OCI-LY7 (cell line): ENCODE measurements at regions not wholly inside any gene's neighbourhood (a gene's known extent, or its start where the extent isn't known, plus 50 kb on each side); places are given as distances from the start of the nearest gene placed in this dataset.

Experiments used
- BruUV-seq: library from RNA; stranded (reverse); fragments of 400-500 nt; replicated peaks from 2 replicates; lab custom pipeline; 2021; lab: Mats Ljungman, UMichigan
- CTCF ChIA-PET: fragments of 300-600 bp; sonication (Branson Sonifier 250); formaldehyde crosslinking; loops from one replicate; lab custom pipeline; 2022; ENCODE audit warnings: antibody characterized with exemption; ENCODE audit not compliant: unreplicated experiment; lab: Charles Lee
- POLR2A ChIA-PET: fragments of 300-600 bp; sonication (Branson Sonifier 250); formaldehyde crosslinking; loops from one replicate; lab custom pipeline; 2022; ENCODE audit warnings: antibody characterized with exemption; lab: Charles Lee
- DNase-seq: peaks from one replicate; pipeline ENCODE4 v3.0.0-alpha.2; 2015; ENCODE audit warnings: low spot score
- H2AFZ ChIP-seq: fragments of 200-600 bp; sonication (generic), shearing (Covaris generic); 2 replicates; pipeline ENCODE4 v1.6.1; 2014; ENCODE audit warnings: mild to moderate bottlenecking, antibody characterized with exemption, low read length, moderate library complexity
- H3K27ac ChIP-seq: fragments of 200-600 bp; sonication (generic); 2 replicates; pipeline ENCODE4 v1.5.1; 2014; ENCODE audit warnings: mixed run types, low read depth, mild to moderate bottlenecking, moderate library complexity, low read length, inconsistent platforms; ENCODE audit not compliant: poor library complexity, severe bottlenecking
- H3K36me3 ChIP-seq: fragments of 200-600 bp; sonication (generic); 2 replicates; pipeline ENCODE4 v1.6.1; 2014; ENCODE audit warnings: mild to moderate bottlenecking, antibody characterized with exemption, low read length, moderate library complexity, mixed read lengths; ENCODE audit not compliant: insufficient read depth
- H3K4me1 ChIP-seq: fragments of 200-600 bp; sonication (generic); 2 replicates; pipeline ENCODE4 v1.5.1; 2014; ENCODE audit warnings: mild to moderate bottlenecking, low read length; ENCODE audit not compliant: insufficient read depth, poor library complexity, severe bottlenecking
- H3K4me2 ChIP-seq: fragments of 200-600 bp; sonication (generic); 2 replicates; pipeline ENCODE4 v1.6.1; 2014; ENCODE audit warnings: mild to moderate bottlenecking, low read length
- H3K4me3 ChIP-seq: fragments of 200-600 bp; sonication (generic); 2 replicates; pipeline ENCODE4 v1.5.1; 2014; ENCODE audit warnings: mild to moderate bottlenecking, low read depth, low read length; ENCODE audit not compliant: poor library complexity, severe bottlenecking
- H3K79me2 ChIP-seq: fragments of 200-600 bp; sonication (generic); 2 replicates; pipeline ENCODE4 v1.6.1; 2016; ENCODE audit warnings: low read depth, mild to moderate bottlenecking, low read length, moderate library complexity, mixed read lengths; ENCODE audit not compliant: insufficient read depth
- H3K9me2 ChIP-seq: fragments of 200-600 bp; sonication (generic); 2 replicates; pipeline ENCODE4 v1.6.1; 2016; ENCODE audit warnings: mild to moderate bottlenecking, low read length, mixed read lengths; ENCODE audit not compliant: insufficient read depth
- H3K9me3 ChIP-seq: fragments of 200-600 bp; sonication (generic); 2 replicates; pipeline ENCODE4 v1.6.1; 2014; ENCODE audit warnings: mild to moderate bottlenecking, mixed run types, low read length, mixed read lengths
- H4K20me1 ChIP-seq: fragments of 200-600 bp; sonication (generic); 2 replicates; pipeline ENCODE4 v1.6.1; 2014; ENCODE audit warnings: mild to moderate bottlenecking, antibody characterized with exemption, low read length, moderate library complexity, mixed read lengths; ENCODE audit not compliant: insufficient read depth
- CTCF ChIP-seq: fragments of 200-600 bp; sonication (generic); conservative IDR thresholded peaks from 2 replicates; pipeline ENCODE4 v1.5.1; 2014; ENCODE audit warnings: mild to moderate bottlenecking, antibody characterized with exemption, low read length, moderate library complexity, mixed read lengths
- EZH2phosphoT487 ChIP-seq: fragments of 200-600 bp; sonication (generic); IDR thresholded peaks from 2 replicates; pipeline ENCODE4 v1.6.1; 2018; ENCODE audit warnings: low read depth, borderline replicate concordance, mild to moderate bottlenecking, mixed run types, antibody characterized with exemption, low read length, moderate library complexity, mixed read lengths
- intact Hi-C: fragments of 100-400 bp; cut with micrococcal nuclease; formaldehyde crosslinking; loops from one replicate; pipeline ENCODE4 v1.10.0; 2022; ENCODE audit not compliant: unreplicated experiment

GRCh38 chr4:14856062-14856933, 146.0 kb upstream of the CPEB2 start:
- Histone ChIP-seq H3K36me3 (no peaks in the 10 kb centered on the region), H3K4me1 (no peaks in the 10 kb centered on the region), H2AFZ (no peak overlapping the region), H3K9me3 (no peaks in the 10 kb centered on the region), H3K4me2 (no peak overlapping the region), H3K27ac (no peak overlapping the region), H3K9me2 (no peaks in the 10 kb centered on the region), H4K20me1 (no peaks in the 10 kb centered on the region), H3K4me3 (no peak overlapping the region), H3K79me2 (no peaks in the 10 kb centered on the region)
- intact Hi-C loops: no loop called here
- POLR2A ChIA-PET: no interaction called here
- no TSS peak for BruUV-seq
- TF ChIP-seq CTCF (no peak), EZH2phosphoT487 (no peak)
- CTCF ChIA-PET: no interaction called here
- DNase-seq: no peak

GRCh38 chr4:14856934-14857235, 145.4 kb upstream of the CPEB2 start:
- Histone ChIP-seq H3K4me1 (no peaks in the 10 kb centered on the region), H2AFZ (no peak overlapping the region), H3K4me3 (no peak overlapping the region), H4K20me1 (no peaks in the 10 kb centered on the region), H3K9me3 (no peaks in the 10 kb centered on the region), H3K9me2 (no peaks in the 10 kb centered on the region), H3K4me2 (no peak overlapping the region), H3K79me2 (no peaks in the 10 kb centered on the region), H3K27ac (no peak overlapping the region), H3K36me3 (no peaks in the 10 kb centered on the region)
- DNase-seq: no peak
- BruUV-seq: no TSS peak
- TF ChIP-seq CTCF (no peak), EZH2phosphoT487 (no peak)
- CTCF ChIA-PET: no interaction called here
- POLR2A ChIA-PET: no interaction called here
- intact Hi-C loops: no loop called here

- CTCF ChIA-PET: no interaction called here
- no TSS peak for BruUV-seq
- no peak overlapping the region for H2AFZ ChIP-seq
Measured at GRCh38 chr4:14857475-14857874, 144.8 kb upstream of the CPEB2 start.

More at GRCh38 chr4:14857475-14857874, 144.8 kb upstream of the CPEB2 start:
- no peak overlapping the region for H3K27ac ChIP-seq
- H3K9me2 ChIP-seq: no peaks in the 10 kb centered on the region
- POLR2A ChIA-PET: interaction anchor here (0.8 kb wide), 2 partner anchors 14 to 30 kb away, joined by 3 to 5 read pairs; no protein-coding TSS in a partner anchor
- H3K79me2 ChIP-seq: no peaks in the 10 kb centered on the region
- no peaks in the 10 kb centered on the region for H4K20me1 ChIP-seq
- no peak for TF ChIP-seq EZH2phosphoT487
- no peak for TF ChIP-seq CTCF
- H3K4me1 ChIP-seq: no peaks in the 10 kb centered on the region
- H3K4me3 ChIP-seq: no peak overlapping the region
- no peak overlapping the region for H3K4me2 ChIP-seq
- no peak for DNase-seq
- no peaks in the 10 kb centered on the region for H3K36me3 ChIP-seq
- intact Hi-C loops: no loop called here
- no peaks in the 10 kb centered on the region for H3K9me3 ChIP-seq
